LNCaP clone FGC (cell line): ENCODE measurements at regions not wholly inside any gene's neighbourhood (a gene's known extent, or its start where the extent isn't known, plus 50 kb on each side); places are given as distances from the start of the nearest gene placed in this dataset.

Experiments used
- DNase-seq: peaks from one replicate; pipeline ENCODE4 v3.0.0-alpha.2; 2011; ENCODE audit warnings: low read depth
- H3K4me3 ChIP-seq: 2 replicates; pipeline ENCODE4 v1.5.1; 2011; ENCODE audit warnings: mild to moderate bottlenecking, low read depth, low read length, control low read depth
- TF ChIP-seq, protein P1 (sequence below): IDR thresholded peaks from 2 replicates; pipeline ENCODE4 v1.5.1; 2012; ENCODE audit warnings: mild to moderate bottlenecking; ENCODE audit not compliant: control insufficient read depth, insufficient read depth; ENCODE audit errors: extremely low read depth

GRCh38 chr10:45147000-45147399 lies 146.3 kb downstream of the ZNF22 start:
- TF ChIP-seq, protein P1, sequence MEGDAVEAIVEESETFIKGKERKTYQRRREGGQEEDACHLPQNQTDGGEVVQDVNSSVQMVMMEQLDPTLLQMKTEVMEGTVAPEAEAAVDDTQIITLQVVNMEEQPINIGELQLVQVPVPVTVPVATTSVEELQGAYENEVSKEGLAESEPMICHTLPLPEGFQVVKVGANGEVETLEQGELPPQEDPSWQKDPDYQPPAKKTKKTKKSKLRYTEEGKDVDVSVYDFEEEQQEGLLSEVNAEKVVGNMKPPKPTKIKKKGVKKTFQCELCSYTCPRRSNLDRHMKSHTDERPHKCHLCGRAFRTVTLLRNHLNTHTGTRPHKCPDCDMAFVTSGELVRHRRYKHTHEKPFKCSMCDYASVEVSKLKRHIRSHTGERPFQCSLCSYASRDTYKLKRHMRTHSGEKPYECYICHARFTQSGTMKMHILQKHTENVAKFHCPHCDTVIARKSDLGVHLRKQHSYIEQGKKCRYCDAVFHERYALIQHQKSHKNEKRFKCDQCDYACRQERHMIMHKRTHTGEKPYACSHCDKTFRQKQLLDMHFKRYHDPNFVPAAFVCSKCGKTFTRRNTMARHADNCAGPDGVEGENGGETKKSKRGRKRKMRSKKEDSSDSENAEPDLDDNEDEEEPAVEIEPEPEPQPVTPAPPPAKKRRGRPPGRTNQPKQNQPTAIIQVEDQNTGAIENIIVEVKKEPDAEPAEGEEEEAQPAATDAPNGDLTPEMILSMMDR, result no peak
- no peak for DNase-seq
- H3K4me3 ChIP-seq, result no peak overlapping the region

DNA sequence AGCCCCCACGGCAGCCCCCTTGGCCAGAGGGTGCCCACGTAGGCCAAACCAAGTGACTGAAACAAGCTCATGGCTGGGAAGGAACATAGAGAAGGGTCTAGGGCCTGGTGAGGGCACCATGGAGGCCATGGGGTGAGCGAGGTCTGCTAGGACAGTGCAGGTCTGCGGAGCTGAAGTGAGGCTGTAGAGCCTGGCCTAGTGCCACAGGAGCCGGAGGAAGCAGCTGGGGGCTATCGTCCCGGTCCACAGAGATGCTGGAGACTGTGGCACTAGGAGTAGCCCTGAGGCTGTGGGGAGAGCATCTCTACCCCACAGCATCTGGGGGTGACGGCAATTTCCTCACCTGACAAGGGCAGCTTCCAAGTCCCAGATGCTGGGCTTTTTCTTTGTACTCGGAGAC lies 150.3 kb downstream of the ZNF22 start:
- no peak for DNase-seq
- no peak overlapping the region for H3K4me3 ChIP-seq
- TF ChIP-seq, protein P1, result no peak

DNA sequence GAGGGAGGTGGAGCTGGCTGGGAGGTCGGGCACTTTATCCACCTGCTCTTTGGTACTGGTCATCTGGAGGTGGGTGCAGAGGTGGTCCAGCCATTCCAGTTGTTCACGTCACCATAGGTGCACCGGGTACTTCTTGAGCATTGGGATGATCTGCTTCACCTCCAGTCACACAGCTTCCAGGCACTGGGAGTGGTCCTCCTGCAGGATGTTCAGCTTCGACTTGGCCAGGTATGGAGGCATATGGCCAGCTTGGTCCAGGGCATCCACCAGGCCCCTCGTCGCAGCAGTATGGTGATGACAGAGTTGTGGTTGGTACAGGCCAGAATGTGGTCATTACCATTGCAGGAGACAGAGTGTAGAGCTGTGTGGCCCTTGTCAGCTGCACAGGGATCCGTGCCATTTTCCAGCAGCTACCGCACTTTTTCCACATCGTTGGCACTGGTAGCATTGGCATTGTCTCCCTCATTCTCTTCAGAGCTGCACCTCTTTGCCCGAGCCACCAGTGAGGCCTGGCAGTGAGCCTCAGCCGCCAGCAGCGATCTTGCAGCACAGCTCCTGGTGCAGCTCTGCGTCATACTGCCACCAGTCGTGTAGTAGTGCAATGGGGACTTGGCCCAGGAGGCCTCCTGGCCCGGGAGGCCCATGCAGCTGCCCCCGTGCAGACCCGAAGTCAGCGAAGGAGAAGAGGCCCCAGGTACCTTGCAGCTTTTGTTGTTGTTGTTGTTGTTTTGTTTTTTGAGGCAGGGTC lies 150.9 kb downstream of the ZNF22 start:
- no peak overlapping the region for H3K4me3 ChIP-seq
- DNase-seq, result no peak
- TF ChIP-seq, protein P1, result no peak

DNA sequence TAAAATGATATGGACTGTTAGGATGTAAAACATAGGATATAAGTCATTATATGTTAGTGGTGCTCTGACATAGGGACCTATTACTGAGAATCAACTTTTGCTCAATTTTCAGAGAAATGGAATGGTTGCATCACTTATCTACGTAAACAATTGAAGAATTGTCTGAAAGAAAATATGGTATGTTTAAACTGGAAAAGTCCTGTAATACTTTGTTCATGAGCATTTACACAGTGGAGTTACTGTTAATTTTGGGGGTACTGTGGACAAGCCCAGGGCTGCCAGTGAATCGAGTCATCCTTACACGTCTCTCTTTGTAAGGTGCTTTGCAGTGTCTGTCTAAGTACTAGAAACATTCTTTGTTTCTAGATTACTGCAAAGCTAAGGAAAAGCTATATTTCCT lies 152.0 kb downstream of the ZNF22 start:
- TF ChIP-seq, protein P1, result no peak
- no peak overlapping the region for H3K4me3 ChIP-seq
- no peak for DNase-seq

DNA sequence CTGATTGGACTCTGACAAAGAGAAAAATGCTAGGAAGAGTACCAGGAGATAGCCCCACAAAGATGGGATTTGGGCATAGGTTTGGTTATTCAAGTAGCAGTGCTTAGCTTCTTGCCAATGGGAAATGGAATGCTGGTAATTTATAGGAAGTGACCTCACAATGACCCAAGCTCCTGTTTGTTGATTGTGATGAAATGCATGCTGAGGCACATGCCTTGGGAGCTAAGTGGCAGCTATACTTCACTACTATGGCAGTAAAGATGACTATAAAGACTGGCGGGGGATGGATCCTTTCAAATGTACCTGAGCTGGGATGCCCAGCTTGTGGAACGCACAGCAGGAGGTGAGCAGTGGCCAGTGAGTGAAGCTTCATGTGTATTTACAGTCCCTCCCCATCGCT lies 153.8 kb downstream of the ZNF22 start:
- no peak for DNase-seq
- H3K4me3 ChIP-seq, result no peak overlapping the region
- TF ChIP-seq, protein P1, result no peak

GRCh38 chr10:45155784-45156183 lies 155.1 kb downstream of the ZNF22 start:
- no peak overlapping the region for H3K4me3 ChIP-seq
- TF ChIP-seq, protein P1, result no peak
- no peak for DNase-seq

DNA sequence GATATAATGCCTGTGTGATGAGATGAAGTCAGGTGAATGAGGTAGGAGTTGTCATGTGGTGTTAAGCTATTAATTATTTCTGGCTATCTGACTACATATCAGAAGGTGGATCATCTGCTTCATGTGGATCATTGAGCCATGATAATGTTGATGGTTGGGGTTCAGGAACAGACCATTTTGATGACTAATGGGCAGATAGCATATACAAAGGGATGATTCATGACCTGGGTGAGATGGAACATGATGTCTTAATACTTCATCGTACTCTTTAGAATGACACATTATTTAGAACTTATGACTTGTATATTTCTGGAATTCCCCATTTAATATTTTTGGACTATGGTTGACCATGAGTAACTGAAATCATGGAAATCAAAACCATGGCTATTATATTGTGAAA lies 155.1 kb downstream of the OR13A1 start:
- no peak for DNase-seq
- H3K4me3 ChIP-seq, result no peak overlapping the region

More for the DNA sequence above, 155.1 kb downstream of the OR13A1 start:
- TF ChIP-seq, protein P1, result no peak
